Fibroblast of skin of abdomen (primary cell): ENCODE measurements at regions not wholly inside any gene's neighbourhood (a gene's known extent, or its start where the extent isn't known, plus 50 kb on each side); places are given as distances from the start of the nearest gene placed in this dataset.
A peak's percentile ranks its signal among the peaks of the same experiment; 100 is the strongest.
"Not testable (repeated sequence)": the region's sequence is repeated elsewhere in the genome, so short reads cannot be mapped to it uniquely, and the experiment has no call there.

Experiments
- DNase-seq: peaks from one replicate; pipeline ENCODE4 v3.0.0-alpha.2; 2013

DNA sequence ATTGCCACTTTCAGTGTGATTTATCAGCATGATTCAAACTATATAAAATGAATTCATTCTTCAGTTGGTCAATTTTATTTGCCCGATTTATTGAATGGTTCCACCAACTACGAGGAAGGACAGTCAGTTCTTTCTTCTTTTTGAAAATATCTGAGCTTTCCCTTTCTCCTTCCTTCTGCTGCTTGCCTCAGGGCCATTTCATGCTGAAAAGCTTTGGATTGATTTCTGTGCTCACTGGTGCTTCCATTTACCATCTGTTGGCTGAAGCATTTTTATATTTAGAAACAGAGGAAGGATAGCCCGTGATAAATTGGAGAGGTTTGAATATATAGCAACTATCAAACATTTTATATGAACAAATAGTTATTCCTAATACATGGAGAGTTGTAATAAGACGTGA lies 68.9 kb upstream of the ADAMTS5 start:
- no peak for DNase-seq

DNA sequence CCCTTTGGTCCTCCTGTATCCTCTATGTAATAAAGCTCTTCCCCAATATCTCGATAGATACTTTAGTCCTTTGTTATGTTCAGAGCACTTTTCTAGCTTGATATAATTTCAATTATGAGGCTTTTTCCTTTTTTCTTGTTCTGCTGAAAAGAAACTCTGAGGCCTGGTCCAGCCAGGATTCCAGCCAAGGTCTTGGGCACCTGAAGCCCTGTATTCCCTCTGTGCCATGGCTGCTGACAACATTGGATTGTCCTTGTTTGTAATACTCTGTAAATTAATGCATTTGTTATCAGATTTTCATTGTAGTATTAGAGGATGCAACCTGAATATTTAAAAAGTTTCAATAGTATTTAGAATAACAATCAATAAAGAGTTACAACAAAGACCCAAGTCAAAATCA lies 67.9 kb upstream of the ADAMTS5 start:
- no peak for DNase-seq

DNA sequence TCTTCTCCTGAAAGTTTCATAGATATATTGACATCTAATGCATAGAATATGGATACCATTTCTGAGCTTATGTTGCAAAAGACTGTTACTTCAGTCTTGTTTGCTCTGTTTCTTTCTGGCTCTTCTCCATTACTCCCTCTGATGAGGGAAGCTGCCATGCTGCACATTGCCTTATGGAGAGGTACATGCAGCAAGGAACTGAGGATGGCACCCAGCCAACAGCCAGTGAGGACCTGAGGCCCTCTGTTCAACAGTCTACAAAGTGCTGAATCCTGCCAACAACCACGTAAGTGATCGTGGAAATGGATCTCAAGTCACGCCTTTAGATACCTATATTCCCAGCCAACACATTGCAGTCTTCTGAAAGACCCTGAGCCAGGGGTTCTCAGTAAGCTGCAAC lies 66.6 kb upstream of the ADAMTS5 start:
- DNase-seq: no peak

- peak; percentile 18 for DNase-seq
Observed at GRCh38 chr21:27026501-27026900, 59.6 kb upstream of the ADAMTS5 start.

GRCh38 chr21:27025708-27026107 lies 58.8 kb upstream of the ADAMTS5 start:
- DNase-seq: not testable (repeated sequence)

DNA sequence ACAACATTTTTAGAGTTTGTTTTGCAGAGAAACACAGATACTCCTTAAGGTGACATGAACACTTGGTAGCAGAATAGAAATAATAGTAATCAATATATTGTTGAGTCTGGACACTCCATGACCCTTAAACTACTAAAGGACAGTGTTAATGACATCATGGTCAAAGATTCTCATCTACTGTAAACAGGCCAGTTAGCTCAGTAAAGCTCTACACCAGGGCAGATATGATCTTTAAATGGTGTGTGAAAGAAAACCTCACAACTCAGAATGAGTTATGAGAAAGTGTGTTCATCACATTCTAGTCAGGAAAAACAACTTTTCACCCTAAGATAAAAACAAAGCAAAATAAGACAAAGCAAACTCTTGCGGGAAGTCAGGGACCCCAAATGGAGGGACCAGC lies 58.1 kb upstream of the ADAMTS5 start:
- no peak for DNase-seq

GRCh38 chr21:27024301-27024700 lies 57.4 kb upstream of the ADAMTS5 start:
- DNase-seq: peak; percentile 90

GRCh38 chr21:27023186-27023585 lies 56.3 kb upstream of the ADAMTS5 start:
- DNase-seq: peak; percentile 23

DNA sequence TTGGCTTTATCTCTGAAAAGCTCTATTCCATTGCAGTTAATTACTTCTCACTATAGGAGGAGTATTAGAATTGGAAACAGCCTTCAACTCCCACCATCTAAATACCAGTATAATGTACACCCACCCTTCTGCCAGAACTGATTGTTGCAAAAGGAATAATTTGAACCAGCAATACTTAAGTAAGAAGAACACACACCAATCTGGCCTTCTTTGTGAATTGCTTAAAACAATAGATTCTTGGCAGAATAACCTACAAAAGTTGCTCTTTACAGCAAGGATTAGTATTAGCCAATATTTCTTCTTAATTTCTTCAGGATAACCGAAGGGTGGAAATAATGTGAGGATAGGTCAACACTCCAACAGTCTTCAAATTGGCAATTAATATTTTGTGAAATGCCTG lies 54.9 kb upstream of the ADAMTS5 start:
- no peak for DNase-seq

GRCh38 chr21:27021046-27021445 lies 54.2 kb upstream of the ADAMTS5 start:
- DNase-seq: no peak

- peak; percentile 48 for DNase-seq
Observed at GRCh38 chr21:27017246-27017645, 50.4 kb upstream of the ADAMTS5 start.
